ENCODE measurements at regions not wholly inside any gene's neighbourhood (a gene's known extent, or its start where the extent isn't known, plus 50 kb on each side); places are given as distances from the start of the nearest gene placed in this dataset.

GRCh38 chr5:54915466-54916027 lies 69.8 kb downstream of the ESM1 start:
- no peaks in the 10 kb centered on the region for H4K20me1 ChIP-seq (ENCODE audit: insufficient read depth, low read length)
- TF ChIP-seq EZH2phosphoT487 (IDR thresholded peaks at IDR 0.05; ENCODE audit: low read length) (no peak), EZH2 (optimal IDR thresholded peaks at IDR 0.05; ENCODE audit: low read depth, low read length) (no peak), CTCF (IDR thresholded peaks at IDR 0.05; ENCODE audit: low read length) (no peak)
- no peak overlapping the region for H3K4me3 ChIP-seq (ENCODE audit: low read length)
- H3K27me3 ChIP-seq (replicated peaks; ENCODE audit: insufficient read depth, low read length), result no peaks in the 10 kb centered on the region
- H3K79me2 ChIP-seq (ENCODE audit: low read length), result no peaks in the 10 kb centered on the region
- no peak overlapping the region for H3K4me2 ChIP-seq (ENCODE audit: low read depth, low read length)
- no peaks in the 10 kb centered on the region for H3K9me2 ChIP-seq (replicated peaks; ENCODE audit: insufficient read depth, low read length)
- H3K9ac ChIP-seq (ENCODE audit: low read length), result no peak overlapping the region
- H3K36me3 ChIP-seq (replicated peaks; ENCODE audit: insufficient read depth, low read length), result no peaks in the 10 kb centered on the region
- H3K4me1 ChIP-seq (ENCODE audit: low read length), result no peaks in the 10 kb centered on the region
- no peaks in the 10 kb centered on the region for H3K9me3 ChIP-seq (replicated peaks; ENCODE audit: insufficient read depth, low read length)
- no peaks in the 10 kb centered on the region for H3F3A ChIP-seq (ENCODE audit: insufficient read depth, low read length)
- no peak overlapping the region for H2AFZ ChIP-seq (ENCODE audit: low read length)
- no peak overlapping the region for H3K27ac ChIP-seq (ENCODE audit: low read length)
- no peak for DNase-seq

- no peaks in the 10 kb centered on the region for H3F3A ChIP-seq (ENCODE audit: insufficient read depth, low read length)
- H3K4me1 ChIP-seq (ENCODE audit: low read length), result no peaks in the 10 kb centered on the region
- H3K4me3 ChIP-seq (ENCODE audit: low read length), result no peak overlapping the region
- no peak overlapping the region for H3K4me2 ChIP-seq (ENCODE audit: low read depth, low read length)
- no peak overlapping the region for H2AFZ ChIP-seq (ENCODE audit: low read length)
- no peaks in the 10 kb centered on the region for H3K9me2 ChIP-seq (replicated peaks; ENCODE audit: insufficient read depth, low read length)
- no peaks in the 10 kb centered on the region for H3K36me3 ChIP-seq (replicated peaks; ENCODE audit: insufficient read depth, low read length)
- H3K27me3 ChIP-seq (replicated peaks; ENCODE audit: insufficient read depth, low read length), result no peaks in the 10 kb centered on the region
- no peaks in the 10 kb centered on the region for H3K9me3 ChIP-seq (replicated peaks; ENCODE audit: insufficient read depth, low read length)
- H4K20me1 ChIP-seq (ENCODE audit: insufficient read depth, low read length), result no peaks in the 10 kb centered on the region
- H3K79me2 ChIP-seq (ENCODE audit: low read length), result no peaks in the 10 kb centered on the region
- DNase-seq, result no peak
- H3K9ac ChIP-seq (ENCODE audit: low read length), result no peak overlapping the region
- TF ChIP-seq CTCF (IDR thresholded peaks at IDR 0.05; ENCODE audit: low read length), result no peak
- TF ChIP-seq EZH2 (optimal IDR thresholded peaks at IDR 0.05; ENCODE audit: low read depth, low read length), result no peak
- TF ChIP-seq EZH2phosphoT487 (IDR thresholded peaks at IDR 0.05; ENCODE audit: low read length), result no peak
- H3K27ac ChIP-seq (ENCODE audit: low read length), result no peak overlapping the region
These were observed 73.4 kb downstream of the ESM1 start for GRCh38 chr5:54912021-54912420.

DNA sequence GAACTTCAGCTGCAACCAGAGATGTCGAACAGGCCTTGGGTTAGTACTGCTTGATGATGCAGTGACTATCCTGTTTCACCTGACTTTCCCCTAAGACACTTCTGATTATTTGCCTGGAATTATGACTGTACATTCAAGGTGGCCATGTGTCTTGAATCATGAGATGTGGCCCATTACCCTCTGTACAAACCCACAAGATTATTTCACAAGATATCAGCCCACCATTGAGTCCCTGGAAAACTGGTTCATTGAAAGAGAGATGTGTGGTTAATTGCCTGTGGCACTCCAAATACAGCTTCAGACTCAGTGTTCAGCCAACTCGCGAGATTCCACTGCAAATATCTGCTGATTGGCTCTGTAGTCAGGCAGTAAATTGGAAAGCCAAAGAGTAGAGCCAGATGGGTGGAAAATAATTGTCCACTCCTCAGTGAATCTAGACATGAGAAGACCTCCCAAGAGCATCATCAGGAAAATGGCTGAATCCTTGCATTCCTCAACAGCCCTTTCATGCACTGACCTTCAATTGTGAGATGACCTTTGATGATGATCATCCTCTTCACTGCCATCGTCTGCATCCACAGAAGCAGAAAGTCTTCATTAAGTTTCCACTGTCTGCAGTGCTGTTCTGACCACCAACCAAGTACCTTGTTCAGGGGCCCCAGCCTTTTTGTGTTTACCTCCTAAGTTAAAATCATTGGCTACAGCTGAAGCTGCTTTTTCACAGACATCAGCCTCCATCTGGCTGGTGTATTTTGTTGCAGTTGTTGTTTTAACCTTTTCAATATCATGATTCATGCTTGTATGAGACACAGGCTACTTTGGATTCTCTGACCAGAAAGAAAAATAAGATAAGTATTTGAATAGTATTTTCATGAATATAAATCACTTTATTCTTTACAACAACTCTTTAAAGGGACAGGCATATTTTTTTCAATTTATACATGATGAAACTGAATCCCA lies 75.2 kb downstream of the ESM1 start:
- H3K9me3 ChIP-seq (replicated peaks; ENCODE audit: insufficient read depth, low read length), result no peaks in the 10 kb centered on the region

More for the DNA sequence above, 75.2 kb downstream of the ESM1 start:
- H3K79me2 ChIP-seq (ENCODE audit: low read length), result no peaks in the 10 kb centered on the region
- no peak overlapping the region for H3K9ac ChIP-seq (ENCODE audit: low read length)
- DNase-seq, result no peak
- H3K4me1 ChIP-seq (ENCODE audit: low read length), result no peaks in the 10 kb centered on the region
- H3K27ac ChIP-seq (ENCODE audit: low read length), result no peak overlapping the region
- no peaks in the 10 kb centered on the region for H3K36me3 ChIP-seq (replicated peaks; ENCODE audit: insufficient read depth, low read length)
- no peak overlapping the region for H3K4me3 ChIP-seq (ENCODE audit: low read length)
- H2AFZ ChIP-seq (ENCODE audit: low read length), result no peak overlapping the region
- H4K20me1 ChIP-seq (ENCODE audit: insufficient read depth, low read length), result no peaks in the 10 kb centered on the region
- H3K27me3 ChIP-seq (replicated peaks; ENCODE audit: insufficient read depth, low read length), result no peaks in the 10 kb centered on the region
- no peak for TF ChIP-seq CTCF (IDR thresholded peaks at IDR 0.05; ENCODE audit: low read length)
- H3F3A ChIP-seq (ENCODE audit: insufficient read depth, low read length), result no peaks in the 10 kb centered on the region
- no peak overlapping the region for H3K4me2 ChIP-seq (ENCODE audit: low read depth, low read length)
- H3K9me2 ChIP-seq (replicated peaks; ENCODE audit: insufficient read depth, low read length), result no peaks in the 10 kb centered on the region
